ENCODE measurements at regions not wholly inside any gene's neighbourhood (a gene's known extent, or its start where the extent isn't known, plus 50 kb on each side); places are given as distances from the start of the nearest gene placed in this dataset.

GRCh38 chr15:66900586-66901310 is 164.7 kb upstream of the SMAD3 start:
- no peak for DNase-seq (ENCODE audit: extremely low read depth, low read depth)

- DNase-seq (ENCODE audit: extremely low read depth, low read depth) = peak; percentile 93
These were observed 163.9 kb upstream of the SMAD3 start for GRCh38 chr15:66901336-66902100.

GRCh38 chr15:66905185-66905584 is 160.2 kb upstream of the SMAD3 start:
- no peak for DNase-seq (ENCODE audit: extremely low read depth, low read depth)

- no peak for DNase-seq (ENCODE audit: extremely low read depth, low read depth)
These were observed 159.4 kb upstream of the SMAD3 start for GRCh38 chr15:66905954-66906353.

DNA sequence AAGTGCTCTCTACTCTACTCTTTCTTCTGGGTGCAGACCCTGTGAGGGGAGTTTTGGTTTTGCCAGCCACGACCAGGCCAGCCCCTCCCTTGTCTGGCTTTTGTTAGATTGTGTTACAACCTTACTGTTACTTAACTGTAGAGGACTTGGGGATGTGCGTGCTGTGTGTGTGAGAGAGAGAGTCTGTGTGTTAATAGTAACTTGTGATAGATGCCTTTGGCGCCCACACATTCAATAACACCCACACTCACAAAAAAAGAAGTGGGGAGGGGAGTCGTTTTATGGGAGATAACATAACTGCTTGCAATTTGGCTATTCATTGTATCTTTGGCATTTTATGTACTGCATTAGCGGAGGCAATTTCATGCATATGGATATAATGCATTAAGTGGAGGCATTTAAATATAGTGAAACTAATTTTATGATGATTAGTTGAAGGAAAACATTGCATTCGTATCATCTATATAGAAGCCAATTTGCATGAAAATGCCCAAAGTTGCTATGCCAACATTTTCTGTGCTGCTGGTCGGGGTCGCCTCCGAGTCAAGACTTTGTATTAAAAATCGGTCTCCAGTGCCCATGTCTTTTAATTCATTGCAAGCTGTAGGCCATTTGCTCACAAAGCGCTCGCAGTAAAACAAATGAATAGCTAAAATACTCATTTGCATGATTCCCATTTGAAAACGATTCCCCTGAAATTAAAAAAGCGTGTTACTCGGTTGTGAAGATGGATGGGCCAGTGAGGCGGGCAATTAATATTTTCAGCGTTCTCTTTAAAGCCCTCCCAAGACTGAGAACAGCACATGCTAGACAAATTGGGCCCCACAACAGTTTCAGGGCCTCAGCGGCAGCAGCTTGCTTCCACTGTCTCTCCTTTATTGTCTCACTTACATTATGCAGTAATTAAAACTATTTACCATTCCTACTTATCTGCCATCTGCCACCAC is 158.5 kb upstream of the SMAD3 start:
- DNase-seq (ENCODE audit: extremely low read depth, low read depth) = no peak

DNA sequence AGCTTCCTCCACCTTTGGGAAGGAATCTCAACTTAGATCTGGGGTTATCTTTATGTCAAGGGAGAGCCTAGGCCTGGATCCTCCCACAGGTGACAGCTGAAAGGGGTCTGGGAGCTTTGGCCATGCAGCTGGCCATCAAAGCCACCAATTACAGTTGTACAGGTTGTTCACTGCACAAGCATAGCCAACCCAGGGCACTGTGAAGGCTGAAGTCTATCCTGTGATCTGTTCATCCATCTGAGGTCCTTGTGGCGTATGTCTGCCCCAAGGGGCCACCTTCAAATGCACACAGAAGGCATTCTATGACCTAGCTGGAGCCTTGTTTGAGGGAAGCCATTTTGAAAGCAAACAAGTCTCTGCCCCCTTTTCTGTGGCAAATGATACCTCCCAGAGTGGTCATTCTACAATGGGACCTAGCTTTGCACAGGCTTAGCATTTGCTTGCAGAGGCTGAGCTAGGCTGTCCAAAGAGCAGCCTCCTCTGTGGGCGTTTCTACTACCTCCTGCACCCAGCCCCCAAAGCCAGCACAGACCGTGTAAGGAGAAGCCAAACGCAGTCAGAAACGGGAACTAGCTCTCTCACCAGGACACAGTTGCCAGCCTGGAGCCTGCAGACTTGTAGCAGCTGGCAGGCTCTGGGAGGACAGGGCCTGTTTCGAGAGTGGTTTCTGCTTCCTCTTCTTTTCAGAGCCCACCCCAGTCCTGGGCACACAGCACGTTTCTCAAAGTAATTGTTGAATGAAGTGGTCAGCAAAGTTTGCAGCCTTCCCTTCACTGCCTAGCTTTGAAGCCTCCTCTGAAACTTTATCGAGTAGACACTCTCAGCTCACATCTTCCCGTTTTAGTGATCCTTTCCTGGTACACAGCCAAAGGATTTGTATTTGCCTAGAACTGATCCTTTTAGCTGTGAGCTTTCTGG is 157.3 kb upstream of the SMAD3 start:
- no peak for DNase-seq (ENCODE audit: extremely low read depth, low read depth)

DNA sequence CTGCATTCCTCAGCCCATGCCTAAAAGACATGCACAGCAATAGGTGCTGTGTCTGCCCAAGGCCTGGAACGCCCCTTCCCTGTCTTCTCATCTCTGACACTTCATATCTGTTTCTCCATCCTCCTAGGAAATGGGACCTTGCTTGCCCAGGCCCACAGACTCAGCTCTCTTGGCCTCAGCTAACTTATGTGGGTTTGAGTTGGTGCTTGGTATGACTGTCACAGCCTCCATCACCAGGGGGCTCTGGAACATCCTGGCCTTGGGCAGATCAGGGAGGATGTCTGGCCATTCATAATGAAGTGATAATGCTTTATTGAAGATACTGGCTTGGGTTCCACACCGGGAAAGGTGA is 156.7 kb upstream of the SMAD3 start:
- no peak for DNase-seq (ENCODE audit: extremely low read depth, low read depth)

GRCh38 chr15:66909381-66909890 is 156.0 kb upstream of the SMAD3 start:
- no peak for DNase-seq (ENCODE audit: extremely low read depth, low read depth)

- no peak for DNase-seq (ENCODE audit: extremely low read depth, low read depth)
These were observed 154.2 kb upstream of the SMAD3 start for GRCh38 chr15:66911131-66911700.

DNA sequence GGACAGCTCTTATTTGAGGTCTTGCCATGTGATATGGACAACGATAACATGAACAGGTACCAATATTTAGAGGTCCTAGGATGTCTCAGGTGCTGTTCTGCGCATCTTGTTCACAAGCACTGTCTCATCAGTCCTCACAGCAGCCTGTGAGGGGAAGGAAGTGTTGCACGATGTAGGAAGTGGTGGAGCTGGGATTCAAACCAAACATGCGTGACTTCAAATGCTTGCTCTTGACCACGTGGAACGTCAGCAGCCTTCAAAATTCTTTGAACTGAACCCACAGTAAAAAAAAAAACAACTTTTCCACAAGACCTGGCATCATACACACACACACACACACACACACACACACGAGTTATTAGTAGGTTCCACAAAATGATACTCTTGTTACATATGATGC is 153.4 kb upstream of the SMAD3 start:
- no peak for DNase-seq (ENCODE audit: extremely low read depth, low read depth)

GRCh38 chr15:66912441-66912840 is 153.0 kb upstream of the SMAD3 start:
- no peak for DNase-seq (ENCODE audit: extremely low read depth, low read depth)

DNA sequence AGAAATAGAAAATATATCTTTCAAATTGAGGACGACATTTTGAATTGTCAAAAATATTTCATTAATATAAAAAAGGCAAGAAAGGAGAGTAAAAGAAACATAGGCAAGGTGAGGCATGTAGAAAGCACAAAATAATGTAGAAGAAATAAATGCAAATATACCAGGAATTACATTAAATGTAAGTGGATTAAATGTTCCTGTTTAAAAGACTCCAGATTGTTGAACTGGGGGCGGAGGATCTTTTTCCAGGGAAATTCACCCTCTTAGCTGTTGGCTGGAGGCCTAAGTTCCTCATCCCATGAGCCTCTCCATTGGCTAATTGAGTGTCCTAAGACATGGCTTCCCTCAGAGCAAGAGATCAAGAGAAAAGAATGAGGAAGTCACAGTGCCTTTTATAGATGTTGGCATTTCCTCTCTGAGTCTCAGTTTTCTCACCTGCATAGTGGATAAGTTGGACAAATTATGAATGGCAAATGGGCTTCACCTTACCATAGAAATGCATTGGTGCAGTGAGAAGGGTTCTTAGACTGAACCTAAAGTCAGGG is 147.4 kb upstream of the SMAD3 start:
- no peak for DNase-seq (ENCODE audit: extremely low read depth, low read depth)

DNA sequence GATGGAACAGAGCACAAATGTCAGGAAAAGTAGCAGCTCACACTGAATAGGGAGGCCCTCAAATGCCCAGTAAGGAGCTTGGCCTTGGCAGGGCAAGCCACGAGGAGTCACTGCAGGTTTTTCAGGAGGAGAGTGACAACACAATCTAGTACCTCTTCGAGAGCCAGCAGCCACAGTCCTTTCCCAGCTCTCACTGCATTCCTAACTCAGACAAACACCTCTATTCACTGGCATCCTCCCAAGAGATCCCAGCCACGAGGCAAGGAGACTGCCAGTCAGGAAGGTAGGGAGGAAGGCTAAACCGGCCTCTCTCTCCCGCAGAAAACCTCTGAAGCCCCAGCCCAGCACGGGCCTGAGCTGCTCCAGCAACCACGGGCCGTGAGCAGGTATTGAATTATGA is 146.0 kb upstream of the SMAD3 start:
- no peak for DNase-seq (ENCODE audit: extremely low read depth, low read depth)

GRCh38 chr15:66921319-66921915 is 144.0 kb upstream of the SMAD3 start:
- no peak for DNase-seq (ENCODE audit: extremely low read depth, low read depth)

- DNase-seq (ENCODE audit: extremely low read depth, low read depth) = no peak
These were observed 142.8 kb upstream of the SMAD3 start for GRCh38 chr15:66922608-66923007.

GRCh38 chr15:66923438-66923881 is 141.9 kb upstream of the SMAD3 start:
- no peak for DNase-seq (ENCODE audit: extremely low read depth, low read depth)

- no peak for DNase-seq (ENCODE audit: extremely low read depth, low read depth)
These were observed 140.5 kb upstream of the SMAD3 start for GRCh38 chr15:66924889-66925288.

- DNase-seq (ENCODE audit: extremely low read depth, low read depth) = no peak
These were observed 139.7 kb upstream of the SMAD3 start for GRCh38 chr15:66925721-66926120.

Data from NCI-H460 (cell line).